ENCODE measurements at regions not wholly inside any gene's neighbourhood (a gene's known extent, or its start where the extent isn't known, plus 50 kb on each side); places are given as distances from the start of the nearest gene placed in this dataset.

- TF ChIP-seq CTCF (IDR thresholded peaks at IDR 0.05): no peak
- no peak for TF ChIP-seq POLR2A (IDR thresholded peaks at IDR 0.05)
Measured at GRCh38 chr14:44109036-44109435, 398.0 kb downstream of the FSCB start.
